GM13977 (cell line): ENCODE measurements at regions not wholly inside any gene's neighbourhood (a gene's known extent, or its start where the extent isn't known, plus 50 kb on each side); places are given as distances from the start of the nearest gene placed in this dataset.

Experiments used
- DNase-seq: peaks from one replicate; pipeline ENCODE4 v3.0.0; 2012; ENCODE audit warnings: low spot score
- CTCF ChIP-seq: IDR thresholded peaks from 2 replicates; pipeline ENCODE4 v1.5.1; 2012; ENCODE audit warnings: mild to moderate bottlenecking, control low read depth; ENCODE audit not compliant: insufficient read depth; ENCODE audit errors: extremely low read depth, missing control alignments
- in situ Hi-C: fragments of 300-500 bp; cut with MboI; formaldehyde crosslinking; loops from one replicate; pipeline ENCODE4 v1.12.0; 2022; ENCODE audit warnings: low sequenced_read_pairs, low pct_unique_long_range_greater_than_20kb, mixed read lengths, inconsistent platforms; ENCODE audit not compliant: unreplicated experiment

DNA sequence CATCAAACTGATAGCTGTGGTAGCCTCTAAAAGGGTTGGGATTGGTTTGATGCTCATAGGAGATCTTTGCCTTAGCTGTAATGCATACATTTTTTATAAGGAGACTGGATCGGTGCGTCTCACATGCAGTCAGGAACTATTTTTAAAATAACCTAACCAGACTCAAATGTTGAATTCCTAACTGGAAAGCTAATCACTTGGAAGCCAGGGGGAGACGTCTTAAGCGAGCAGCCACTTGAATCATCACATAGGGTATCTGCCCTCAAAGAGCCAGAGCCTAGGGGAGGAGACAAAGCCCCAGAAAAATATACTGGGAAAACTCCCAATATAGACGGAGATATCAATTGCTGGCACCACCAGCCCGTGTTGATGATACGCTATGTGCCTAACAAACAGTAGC is 61.7 kb upstream of the PUM1 start:
- no peak for TF ChIP-seq CTCF
- in situ Hi-C loops = loop anchor here (25.0 kb wide), 1 partner anchor 90 kb away; no protein-coding TSS in a partner anchor
- no peak for DNase-seq

DNA sequence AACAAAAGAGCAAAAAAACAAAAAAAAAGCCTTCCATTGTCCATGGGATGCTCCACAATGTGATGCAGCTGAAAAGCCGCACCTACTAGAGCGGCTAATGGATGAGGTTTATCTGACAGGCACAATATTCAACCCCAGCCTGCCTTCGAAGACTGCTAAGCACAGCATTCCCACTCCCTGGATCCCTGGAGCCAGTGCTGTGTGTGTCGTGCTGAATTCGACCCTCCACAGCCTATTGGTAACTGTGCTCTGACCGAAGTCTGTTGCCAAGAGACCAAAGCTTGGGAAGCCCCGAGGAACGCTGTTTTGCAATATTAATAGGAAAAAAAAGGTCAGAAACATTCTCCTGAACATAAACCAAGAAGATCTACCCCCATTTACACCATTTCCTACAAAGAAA is 57.2 kb upstream of the PUM1 start:
- no peak for DNase-seq
- in situ Hi-C loops = no loop called here
- no peak for TF ChIP-seq CTCF

- in situ Hi-C loops = no loop called here
- no peak for DNase-seq
- no peak for TF ChIP-seq CTCF
These were observed 56.7 kb upstream of the PUM1 start for GRCh38 chr1:31122101-31122735.

GRCh38 chr1:31120783-31121180 is 55.3 kb upstream of the PUM1 start:
- in situ Hi-C loops = no loop called here
- no peak for TF ChIP-seq CTCF
- no peak for DNase-seq

- no peak for DNase-seq
- no peak for TF ChIP-seq CTCF
- in situ Hi-C loops = no loop called here
These were observed 50.5 kb upstream of the PUM1 start for GRCh38 chr1:31116022-31116421.
